ENCODE measurements at regions not wholly inside any gene's neighbourhood (a gene's known extent, or its start where the extent isn't known, plus 50 kb on each side); places are given as distances from the start of the nearest gene placed in this dataset.

- H3K9ac ChIP-seq (ENCODE audit: insufficient read depth, low read length), result no peak overlapping the region
- no peak overlapping the region for H3K4me2 ChIP-seq (ENCODE audit: extremely low read depth, insufficient read depth, low read length)
- H3K79me2 ChIP-seq (ENCODE audit: control insufficient read depth, insufficient read depth, low read length), result no peaks in the 10 kb centered on the region
- no peak for TF ChIP-seq EZH2 (IDR thresholded peaks at IDR 0.05; ENCODE audit: low read length, missing control alignments)
- TF ChIP-seq CTCF (conservative IDR thresholded peaks at IDR 0.05 in 1 of 2, IDR thresholded peaks at IDR 0.05 in 1 of 2; ENCODE audit: low read depth in 1 of 2, low read length in 2 of 2), result no peak
- H3K36me3 ChIP-seq (ENCODE audit: control insufficient read depth, insufficient read depth, low read length), result no peaks in the 10 kb centered on the region
- H4K20me1 ChIP-seq (ENCODE audit: control insufficient read depth, extremely low read depth, insufficient read depth, low read length), result no peaks in the 10 kb centered on the region
- H3K9me3 ChIP-seq (ENCODE audit: control insufficient read depth, insufficient read depth, low read depth, low read length), result no peaks in the 10 kb centered on the region
- peaks cover 26% of the 10 kb centered on the region for H3K4me1 ChIP-seq (ENCODE audit: control insufficient read depth, extremely low read depth, insufficient read depth, low read length)
- H3K27me3 ChIP-seq (ENCODE audit: control insufficient read depth, insufficient read depth, low read length), result no peaks in the 10 kb centered on the region
- DNase-seq (ENCODE audit: low read depth in 2 of 2), result no peak
- no peak overlapping the region for H2AFZ ChIP-seq (ENCODE audit: low read length)
- no peak overlapping the region for H3K27ac ChIP-seq (ENCODE audit: insufficient read depth, low read length)
- no peak overlapping the region for H3K4me3 ChIP-seq (replicated peaks in 1 of 4; ENCODE audit: control extremely low read depth in 1 of 4, insufficient read depth in 1 of 4, low read depth in 3 of 4, low read length in 4 of 4)
These were observed 79.3 kb downstream of the SDC1 start for GRCh38 chr2:20145497-20146193.

- Histone ChIP-seq H2AFZ (ENCODE audit: low read length) (no peak overlapping the region), H4K20me1 (ENCODE audit: control insufficient read depth, extremely low read depth, insufficient read depth, low read length) (no peaks in the 10 kb centered on the region), H3K9ac (ENCODE audit: insufficient read depth, low read length) (no peak overlapping the region), H3K27ac (ENCODE audit: insufficient read depth, low read length) (no peak overlapping the region), H3K36me3 (ENCODE audit: control insufficient read depth, insufficient read depth, low read length) (no peaks in the 10 kb centered on the region), H3K79me2 (ENCODE audit: control insufficient read depth, insufficient read depth, low read length) (no peaks in the 10 kb centered on the region), H3K4me1 (ENCODE audit: control insufficient read depth, extremely low read depth, insufficient read depth, low read length) (peaks cover 24% of the 10 kb centered on the region), H3K4me2 (ENCODE audit: extremely low read depth, insufficient read depth, low read length) (no peak overlapping the region), H3K9me3 (ENCODE audit: control insufficient read depth, insufficient read depth, low read depth, low read length) (no peaks in the 10 kb centered on the region), H3K4me3 (replicated peaks in 1 of 4; ENCODE audit: control extremely low read depth in 1 of 4, insufficient read depth in 1 of 4, low read depth in 3 of 4, low read length in 4 of 4) (no peak overlapping the region), H3K27me3 (ENCODE audit: control insufficient read depth, insufficient read depth, low read length) (no peaks in the 10 kb centered on the region)
- TF ChIP-seq EZH2 (IDR thresholded peaks at IDR 0.05; ENCODE audit: low read length, missing control alignments) (no peak), CTCF (conservative IDR thresholded peaks at IDR 0.05 in 1 of 2, IDR thresholded peaks at IDR 0.05 in 1 of 2; ENCODE audit: low read depth in 1 of 2, low read length in 2 of 2) (no peak)
- DNase-seq (ENCODE audit: low read depth in 2 of 2), result no peak
These were observed 80.1 kb downstream of the SDC1 start for GRCh38 chr2:20144861-20145260.

GRCh38 chr2:20144196-20144595 lies 80.7 kb downstream of the SDC1 start:
- H3K4me1 ChIP-seq (ENCODE audit: control insufficient read depth, extremely low read depth, insufficient read depth, low read length), result peaks cover 17% of the 10 kb centered on the region
- H3K36me3 ChIP-seq (ENCODE audit: control insufficient read depth, insufficient read depth, low read length), result no peaks in the 10 kb centered on the region
- no peak overlapping the region for H3K9ac ChIP-seq (ENCODE audit: insufficient read depth, low read length)
- H3K79me2 ChIP-seq (ENCODE audit: control insufficient read depth, insufficient read depth, low read length), result no peaks in the 10 kb centered on the region
- no peaks in the 10 kb centered on the region for H4K20me1 ChIP-seq (ENCODE audit: control insufficient read depth, extremely low read depth, insufficient read depth, low read length)
- no peaks in the 10 kb centered on the region for H3K9me3 ChIP-seq (ENCODE audit: control insufficient read depth, insufficient read depth, low read depth, low read length)
- H3K27ac ChIP-seq (ENCODE audit: insufficient read depth, low read length), result no peak overlapping the region
- TF ChIP-seq CTCF (conservative IDR thresholded peaks at IDR 0.05 in 1 of 2, IDR thresholded peaks at IDR 0.05 in 1 of 2; ENCODE audit: low read depth in 1 of 2, low read length in 2 of 2) (no peak), EZH2 (IDR thresholded peaks at IDR 0.05; ENCODE audit: low read length, missing control alignments) (no peak)
- H3K4me3 ChIP-seq (replicated peaks in 1 of 4; ENCODE audit: control extremely low read depth in 1 of 4, insufficient read depth in 1 of 4, low read depth in 3 of 4, low read length in 4 of 4), result no peak overlapping the region
- no peak for DNase-seq (ENCODE audit: low read depth in 2 of 2)
- no peaks in the 10 kb centered on the region for H3K27me3 ChIP-seq (ENCODE audit: control insufficient read depth, insufficient read depth, low read length)
- no peak overlapping the region for H2AFZ ChIP-seq (ENCODE audit: low read length)
- H3K4me2 ChIP-seq (ENCODE audit: extremely low read depth, insufficient read depth, low read length), result no peak overlapping the region
